ENCODE measurements at regions not wholly inside any gene's neighbourhood (a gene's known extent, or its start where the extent isn't known, plus 50 kb on each side); places are given as distances from the start of the nearest gene placed in this dataset.

DNA sequence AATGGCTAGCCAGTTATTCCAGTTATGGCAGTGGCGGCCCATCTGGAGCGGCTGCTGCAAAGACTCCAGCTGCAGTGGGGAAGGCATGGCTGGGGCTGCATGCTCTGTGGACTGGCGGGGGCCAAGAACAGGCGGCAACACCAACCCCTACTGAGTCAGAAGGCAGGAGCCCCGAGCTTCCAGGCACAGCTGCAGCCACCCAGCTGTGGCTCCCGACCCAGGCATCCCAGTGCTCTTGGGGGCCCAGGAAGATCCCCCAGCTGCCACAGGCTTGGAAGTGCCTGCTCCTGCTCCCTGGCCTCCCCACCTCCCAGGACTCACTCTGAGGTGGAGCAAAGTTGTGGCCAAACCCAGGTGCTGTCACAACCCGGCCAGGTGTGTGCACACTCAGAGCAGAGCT is 317.0 kb upstream of the RRP15 start:
- intact Hi-C loops (cut with DNase I), result no loop called here
- no peak overlapping the region for H3K4me3 ChIP-seq (ENCODE audit: low read length in 3 of 3)
- peak in 1 of 5 donors; percentile 61 for DNase-seq
- H3K36me3 ChIP-seq (ENCODE audit: control insufficient read depth in 2 of 3, insufficient read depth in 3 of 3, low read length in 3 of 3), result no peaks in the 10 kb centered on the region
- H3K9me3 ChIP-seq (ENCODE audit: control insufficient read depth in 2 of 3, insufficient read depth in 1 of 3, low read length in 3 of 3), result no peaks in the 10 kb centered on the region
- no peak for FAIRE-seq
- no peaks in the 10 kb centered on the region for H3K27me3 ChIP-seq (ENCODE audit: control insufficient read depth, insufficient read depth, low read length)
- no peak overlapping the region for H3K9ac ChIP-seq (ENCODE audit: low read length in 3 of 3)
- H3K27ac ChIP-seq (ENCODE audit: low read depth in 2 of 2, low read length in 2 of 2), result no peak overlapping the region
- TF ChIP-seq, protein P1, sequence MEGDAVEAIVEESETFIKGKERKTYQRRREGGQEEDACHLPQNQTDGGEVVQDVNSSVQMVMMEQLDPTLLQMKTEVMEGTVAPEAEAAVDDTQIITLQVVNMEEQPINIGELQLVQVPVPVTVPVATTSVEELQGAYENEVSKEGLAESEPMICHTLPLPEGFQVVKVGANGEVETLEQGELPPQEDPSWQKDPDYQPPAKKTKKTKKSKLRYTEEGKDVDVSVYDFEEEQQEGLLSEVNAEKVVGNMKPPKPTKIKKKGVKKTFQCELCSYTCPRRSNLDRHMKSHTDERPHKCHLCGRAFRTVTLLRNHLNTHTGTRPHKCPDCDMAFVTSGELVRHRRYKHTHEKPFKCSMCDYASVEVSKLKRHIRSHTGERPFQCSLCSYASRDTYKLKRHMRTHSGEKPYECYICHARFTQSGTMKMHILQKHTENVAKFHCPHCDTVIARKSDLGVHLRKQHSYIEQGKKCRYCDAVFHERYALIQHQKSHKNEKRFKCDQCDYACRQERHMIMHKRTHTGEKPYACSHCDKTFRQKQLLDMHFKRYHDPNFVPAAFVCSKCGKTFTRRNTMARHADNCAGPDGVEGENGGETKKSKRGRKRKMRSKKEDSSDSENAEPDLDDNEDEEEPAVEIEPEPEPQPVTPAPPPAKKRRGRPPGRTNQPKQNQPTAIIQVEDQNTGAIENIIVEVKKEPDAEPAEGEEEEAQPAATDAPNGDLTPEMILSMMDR (IDR thresholded peaks at IDR 0.05; ENCODE audit: borderline replicate concordance, extremely low read depth, insufficient read depth), result no peak
- H3K4me1 ChIP-seq (ENCODE audit: control insufficient read depth in 2 of 3, insufficient read depth in 2 of 3, low read depth in 1 of 3, low read length in 3 of 3), result no peaks in the 10 kb centered on the region

DNA sequence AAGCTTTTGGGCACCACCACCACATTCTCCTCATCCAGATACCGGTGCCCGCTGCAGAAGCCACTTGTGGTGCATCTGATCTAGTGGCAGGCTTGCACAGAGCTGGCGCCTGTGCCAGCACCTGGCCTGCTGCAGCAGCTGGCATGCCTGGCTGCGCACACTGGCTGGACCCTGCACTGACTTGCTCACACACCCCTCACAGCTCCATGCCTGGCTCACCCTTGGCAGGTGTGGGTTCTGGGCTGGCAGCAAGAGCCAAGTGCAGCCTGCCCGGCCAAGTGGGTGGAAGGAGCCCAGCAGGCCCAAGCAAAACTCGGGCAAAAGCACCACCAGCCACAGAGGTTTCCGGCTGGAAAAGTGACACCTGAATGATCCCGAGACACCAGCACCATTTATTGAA is 315.7 kb upstream of the RRP15 start:
- H3K9ac ChIP-seq (ENCODE audit: low read length in 3 of 3), result no peak overlapping the region
- FAIRE-seq (no peak), DNase-seq (peak in 1 of 5 donors; percentile 57)
- no peaks in the 10 kb centered on the region for H3K9me3 ChIP-seq (ENCODE audit: control insufficient read depth in 2 of 3, insufficient read depth in 1 of 3, low read length in 3 of 3)
- H3K4me3 ChIP-seq (ENCODE audit: low read length in 3 of 3), result no peak overlapping the region
- H3K27ac ChIP-seq (ENCODE audit: low read depth in 2 of 2, low read length in 2 of 2), result no peak overlapping the region
- H3K36me3 ChIP-seq (ENCODE audit: control insufficient read depth in 2 of 3, insufficient read depth in 3 of 3, low read length in 3 of 3), result no peaks in the 10 kb centered on the region
- intact Hi-C loops (cut with DNase I), result no loop called here
- TF ChIP-seq, protein P1 (IDR thresholded peaks at IDR 0.05; ENCODE audit: borderline replicate concordance, extremely low read depth, insufficient read depth), result no peak
- H3K4me1 ChIP-seq (ENCODE audit: control insufficient read depth in 2 of 3, insufficient read depth in 2 of 3, low read depth in 1 of 3, low read length in 3 of 3), result no peaks in the 10 kb centered on the region
- no peaks in the 10 kb centered on the region for H3K27me3 ChIP-seq (ENCODE audit: control insufficient read depth, insufficient read depth, low read length)

- Histone ChIP-seq H3K9me3 (ENCODE audit: control insufficient read depth in 2 of 3, insufficient read depth in 1 of 3, low read length in 3 of 3) (no peaks in the 10 kb centered on the region), H3K36me3 (ENCODE audit: control insufficient read depth in 2 of 3, insufficient read depth in 3 of 3, low read length in 3 of 3) (no peaks in the 10 kb centered on the region), H3K4me1 (ENCODE audit: control insufficient read depth in 2 of 3, insufficient read depth in 2 of 3, low read depth in 1 of 3, low read length in 3 of 3) (no peaks in the 10 kb centered on the region), H3K9ac (ENCODE audit: low read length in 3 of 3) (no peak overlapping the region), H3K27ac (ENCODE audit: low read depth in 2 of 2, low read length in 2 of 2) (no peak overlapping the region), H3K27me3 (ENCODE audit: control insufficient read depth, insufficient read depth, low read length) (no peaks in the 10 kb centered on the region), H3K4me3 (ENCODE audit: low read length in 3 of 3) (no peak overlapping the region)
- TF ChIP-seq, protein P1 (IDR thresholded peaks at IDR 0.05; ENCODE audit: borderline replicate concordance, extremely low read depth, insufficient read depth), result no peak
- intact Hi-C loops (cut with DNase I), result no loop called here
- DNase-seq (no peak), FAIRE-seq (no peak)
These were observed 307.1 kb upstream of the RRP15 start for GRCh38 chr1:217977943-217978342.

- intact Hi-C loops (cut with DNase I), result no loop called here
- no peaks in the 10 kb centered on the region for H3K27me3 ChIP-seq (ENCODE audit: control insufficient read depth, insufficient read depth, low read length)
These were observed 303.7 kb upstream of the RRP15 start for GRCh38 chr1:217981430-217981829.

More at GRCh38 chr1:217981430-217981829, 303.7 kb upstream of the RRP15 start:
- no peaks in the 10 kb centered on the region for H3K4me1 ChIP-seq (ENCODE audit: control insufficient read depth in 2 of 3, insufficient read depth in 2 of 3, low read depth in 1 of 3, low read length in 3 of 3)
- no peaks in the 10 kb centered on the region for H3K9me3 ChIP-seq (ENCODE audit: control insufficient read depth in 2 of 3, insufficient read depth in 1 of 3, low read length in 3 of 3)
- DNase-seq (no peak), FAIRE-seq (no peak)
- no peaks in the 10 kb centered on the region for H3K36me3 ChIP-seq (ENCODE audit: control insufficient read depth in 2 of 3, insufficient read depth in 3 of 3, low read length in 3 of 3)
- H3K4me3 ChIP-seq (ENCODE audit: low read length in 3 of 3), result no peak overlapping the region
- no peak overlapping the region for H3K27ac ChIP-seq (ENCODE audit: low read depth in 2 of 2, low read length in 2 of 2)
- TF ChIP-seq, protein P1 (IDR thresholded peaks at IDR 0.05; ENCODE audit: borderline replicate concordance, extremely low read depth, insufficient read depth), result no peak
- H3K9ac ChIP-seq (ENCODE audit: low read length in 3 of 3), result no peak overlapping the region
